ENCODE measurements at regions not wholly inside any gene's neighbourhood (a gene's known extent, or its start where the extent isn't known, plus 50 kb on each side); places are given as distances from the start of the nearest gene placed in this dataset.

DNA sequence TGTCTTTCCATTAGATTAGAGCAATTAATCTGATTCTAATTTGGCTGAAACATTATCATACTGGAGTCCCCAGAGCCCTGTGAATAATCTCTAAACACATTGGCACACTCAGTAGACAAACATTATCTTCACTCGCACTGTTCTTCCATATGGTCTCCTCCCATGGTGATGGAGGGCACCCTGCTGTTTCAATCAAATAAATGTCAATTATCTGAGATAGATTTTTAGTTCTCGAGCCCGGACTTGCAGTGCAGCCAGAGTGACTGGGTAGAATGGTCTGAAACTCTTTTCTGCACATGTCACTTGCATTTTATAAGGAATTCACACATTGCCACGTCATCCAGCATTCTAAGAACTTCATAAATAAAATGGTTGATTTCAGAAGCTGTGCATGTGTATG, 90.6 kb upstream of the MAP3K7 start:
- TF ChIP-seq CTCF (IDR thresholded peaks at IDR 0.05; ENCODE audit: low read length) (no peak), EZH2phosphoT487 (IDR thresholded peaks at IDR 0.05; ENCODE audit: low read length) (no peak), EZH2 (optimal IDR thresholded peaks at IDR 0.05; ENCODE audit: low read depth, low read length) (no peak)

Data from MM.1S (cell line).